Stimulated activated CD4-positive, alpha-beta T cell treated with anti-CD3 and anti-CD28 coated beads, Interleukin-12 subunit alpha, Interleukin-12 subunit beta, amount 100 ng/mL, for 24 hours (primary cell): ENCODE measurements at regions not wholly inside any gene's neighbourhood (a gene's known extent, or its start where the extent isn't known, plus 50 kb on each side); places are given as distances from the start of the nearest gene placed in this dataset.

Experiments
- DNase-seq, 2 experiments: peaks; one replicate each; pipeline ENCODE4 v3.0.0-alpha.2; 2020; ENCODE audit warnings: low read depth in 2 of 2

- DNase-seq = no peak
These were observed 111.2 kb upstream of the ZMIZ1 start for GRCh38 chr10:78957471-78958039.

GRCh38 chr10:78959217-78959923, 109.4 kb upstream of the ZMIZ1 start:
- DNase-seq = no peak

GRCh38 chr10:78959924-78960285, 108.9 kb upstream of the ZMIZ1 start:
- DNase-seq = no peak

GRCh38 chr10:78960316-78960800, 108.4 kb upstream of the ZMIZ1 start:
- no peak for DNase-seq

GRCh38 chr10:78961760-78962159, 107.0 kb upstream of the ZMIZ1 start:
- DNase-seq = no peak

- DNase-seq = no peak
These were observed 105.4 kb upstream of the ZMIZ1 start for GRCh38 chr10:78963074-78964034.

- DNase-seq = no peak
These were observed 104.4 kb upstream of the ZMIZ1 start for GRCh38 chr10:78964274-78964951.

- no peak for DNase-seq
These were observed 103.7 kb upstream of the ZMIZ1 start for GRCh38 chr10:78964952-78965633.

- no peak for DNase-seq
These were observed 102.5 kb upstream of the ZMIZ1 start for GRCh38 chr10:78966182-78966787.

GRCh38 chr10:78966844-78967488, 101.8 kb upstream of the ZMIZ1 start:
- no peak for DNase-seq

GRCh38 chr10:78968300-78968942, 100.3 kb upstream of the ZMIZ1 start:
- DNase-seq = no peak

GRCh38 chr10:78968943-78969342, 99.8 kb upstream of the ZMIZ1 start:
- no peak for DNase-seq

- DNase-seq = no peak
These were observed 99.0 kb upstream of the ZMIZ1 start for GRCh38 chr10:78969719-78970118.

- DNase-seq = no peak
These were observed 98.5 kb upstream of the ZMIZ1 start for GRCh38 chr10:78970261-78970660.

- DNase-seq = no peak
These were observed 97.6 kb upstream of the ZMIZ1 start for GRCh38 chr10:78971094-78971682.

GRCh38 chr10:78972160-78972946, 96.4 kb upstream of the ZMIZ1 start:
- DNase-seq = no peak

GRCh38 chr10:78972947-78973900, 95.5 kb upstream of the ZMIZ1 start:
- DNase-seq = peak; percentile 51
